ENCODE measurements at regions not wholly inside any gene's neighbourhood (a gene's known extent, or its start where the extent isn't known, plus 50 kb on each side); places are given as distances from the start of the nearest gene placed in this dataset.

DNA sequence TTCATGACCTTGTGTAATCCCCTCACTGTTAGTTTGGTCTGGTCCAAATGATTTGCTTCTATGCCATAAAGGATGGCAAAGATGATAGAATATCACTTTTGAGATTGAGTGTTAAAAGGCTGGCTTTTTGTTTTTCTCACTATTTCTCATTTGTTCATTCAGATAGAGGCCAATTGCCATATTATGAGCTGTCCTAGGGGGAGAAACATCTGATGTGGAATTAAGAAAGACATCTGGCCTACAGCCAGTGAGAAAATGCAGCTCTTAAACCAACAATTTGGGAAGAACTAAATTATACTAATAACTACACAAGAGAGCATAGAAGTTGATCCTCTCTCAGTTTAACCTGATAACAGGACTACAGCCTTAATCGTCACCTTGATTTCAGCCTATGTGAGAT is 1668.6 kb downstream of the GRIK2 start (continued):
- TF ChIP-seq, protein P1, sequence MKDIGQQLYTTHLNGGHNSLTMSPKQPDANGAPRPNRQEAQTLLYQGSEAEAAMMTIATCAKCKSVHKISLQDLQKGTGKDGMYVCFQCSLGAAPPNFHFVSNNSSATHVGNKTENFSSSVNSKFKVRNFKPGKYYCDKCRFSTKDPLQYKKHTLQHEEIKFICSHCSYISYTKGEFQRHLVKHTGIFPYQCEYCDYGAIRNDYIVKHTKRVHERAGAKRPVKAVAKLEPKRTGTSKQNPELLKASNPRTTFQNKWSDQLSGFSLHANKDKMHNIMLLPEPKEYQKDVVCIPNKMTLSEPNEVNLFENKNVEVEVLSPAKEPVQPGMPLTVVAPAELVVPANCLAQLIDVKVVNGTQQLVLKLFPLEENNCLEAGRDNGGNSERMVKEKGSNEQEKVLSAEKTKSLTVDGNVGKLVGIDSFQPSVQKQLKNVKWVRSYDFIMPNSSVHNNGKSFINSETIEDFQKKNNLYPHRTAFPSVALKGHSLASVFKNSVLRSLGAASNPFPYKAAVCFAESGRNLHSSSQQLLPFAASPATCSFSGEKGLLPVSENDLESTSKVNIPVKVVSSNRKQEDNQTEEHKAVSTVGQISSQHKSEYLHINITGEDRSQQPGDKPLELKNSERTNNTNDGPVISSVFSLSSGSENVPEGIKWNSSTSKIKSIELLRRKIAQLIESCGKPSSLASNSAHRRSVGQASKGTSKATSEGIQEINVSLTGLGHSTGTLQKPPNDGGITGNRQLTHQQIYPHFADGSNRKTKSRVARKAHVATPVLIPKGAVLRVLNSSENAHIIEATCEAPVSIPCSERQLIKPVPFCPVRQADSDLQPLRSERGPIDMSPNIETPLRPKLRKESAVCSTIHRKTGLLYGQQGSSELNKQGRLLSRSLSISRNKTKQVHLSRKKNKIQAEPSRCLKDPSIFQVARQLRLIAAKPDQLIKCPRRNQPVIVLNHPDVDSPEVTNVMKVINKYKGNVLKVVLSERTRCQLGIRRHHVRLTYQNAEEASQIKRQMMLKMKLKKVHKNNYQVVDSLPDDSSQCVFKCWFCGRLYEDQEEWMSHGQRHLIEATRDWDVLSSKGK (CRISPR knock-in tag; IDR thresholded peaks at IDR 0.05): no peak
- TF ChIP-seq SMC3 (conservative IDR thresholded peaks at IDR 0.05; ENCODE audit: insufficient read depth, low read depth, low read length) (no peak), RFX5 (IDR thresholded peaks at IDR 0.05; ENCODE audit: low read depth, low read length) (no peak), CHCHD3 (CRISPR knock-in tag; IDR thresholded peaks at IDR 0.05) (no peak), ADNP (tag; IDR thresholded peaks at IDR 0.05) (no peak), EZH2 (IDR thresholded peaks at IDR 0.05; ENCODE audit: borderline replicate concordance, low read depth, low read length) (no peak)
- TF ChIP-seq, protein P2, sequence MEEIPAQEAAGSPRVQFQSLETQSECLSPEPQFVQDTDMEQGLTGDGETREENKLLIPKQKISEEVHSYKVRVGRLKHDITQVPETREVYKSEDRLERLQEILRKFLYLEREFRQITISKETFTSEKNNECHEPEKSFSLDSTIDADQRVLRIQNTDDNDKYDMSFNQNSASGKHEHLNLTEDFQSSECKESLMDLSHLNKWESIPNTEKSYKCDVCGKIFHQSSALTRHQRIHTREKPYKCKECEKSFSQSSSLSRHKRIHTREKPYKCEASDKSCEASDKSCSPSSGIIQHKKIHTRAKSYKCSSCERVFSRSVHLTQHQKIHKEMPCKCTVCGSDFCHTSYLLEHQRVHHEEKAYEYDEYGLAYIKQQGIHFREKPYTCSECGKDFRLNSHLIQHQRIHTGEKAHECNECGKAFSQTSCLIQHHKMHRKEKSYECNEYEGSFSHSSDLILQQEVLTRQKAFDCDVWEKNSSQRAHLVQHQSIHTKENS (CRISPR knock-in tag; IDR thresholded peaks at IDR 0.05): no peak
- TF ChIP-seq, protein P3, sequence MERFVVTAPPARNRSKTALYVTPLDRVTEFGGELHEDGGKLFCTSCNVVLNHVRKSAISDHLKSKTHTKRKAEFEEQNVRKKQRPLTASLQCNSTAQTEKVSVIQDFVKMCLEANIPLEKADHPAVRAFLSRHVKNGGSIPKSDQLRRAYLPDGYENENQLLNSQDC (CRISPR knock-in tag; IDR thresholded peaks at IDR 0.05): no peak
